AG09319 (cell line): ENCODE measurements at regions not wholly inside any gene's neighbourhood (a gene's known extent, or its start where the extent isn't known, plus 50 kb on each side); places are given as distances from the start of the nearest gene placed in this dataset.

ENCODE experiments used
- DNase-seq: peaks from one replicate; pipeline ENCODE4 v3.0.0-alpha.2; 2010; ENCODE audit warnings: low read depth; ENCODE audit errors: extremely low read depth
- TF ChIP-seq, protein P1 (sequence below): IDR thresholded peaks from 2 replicates; pipeline ENCODE4 v1.5.1; 2011; ENCODE audit warnings: low read depth, mild to moderate bottlenecking, inconsistent platforms, low read length, moderate library complexity

DNA sequence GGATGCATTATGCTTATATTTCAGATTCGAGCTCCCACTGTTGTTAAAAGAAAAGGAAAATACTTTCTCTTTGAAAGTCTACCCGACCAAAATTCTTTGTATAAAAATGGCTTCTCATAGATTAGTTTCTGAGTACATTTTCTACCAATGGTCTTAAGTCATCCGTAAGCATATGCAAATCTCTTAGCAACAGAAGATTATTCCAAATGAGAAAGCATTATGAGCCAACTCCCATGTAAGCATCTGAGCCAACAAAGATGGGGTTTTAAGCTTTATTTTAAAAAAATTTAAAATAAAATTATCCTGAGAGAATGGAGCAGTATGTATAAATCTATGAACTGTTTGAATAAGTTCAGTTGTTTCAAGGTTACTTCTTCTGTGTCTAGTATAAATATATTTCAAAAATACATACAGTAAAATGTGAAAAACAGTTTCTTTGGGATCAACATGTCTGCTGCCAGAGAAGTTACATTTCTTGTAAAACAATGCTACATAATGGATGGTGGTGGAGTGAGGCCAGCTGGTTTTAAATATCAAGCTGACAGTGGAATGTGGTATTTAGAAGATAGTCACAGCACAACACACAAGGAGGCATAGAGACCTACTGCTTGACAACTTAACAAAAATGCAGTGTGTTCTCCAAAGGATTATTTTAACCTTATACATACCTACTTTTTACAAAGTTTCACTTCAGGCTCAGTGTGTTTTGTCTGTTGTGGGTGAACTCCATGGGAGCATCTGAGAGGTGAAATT, 199.5 kb upstream of the DIPK2B start:
- no peak for DNase-seq
- TF ChIP-seq, protein P1, sequence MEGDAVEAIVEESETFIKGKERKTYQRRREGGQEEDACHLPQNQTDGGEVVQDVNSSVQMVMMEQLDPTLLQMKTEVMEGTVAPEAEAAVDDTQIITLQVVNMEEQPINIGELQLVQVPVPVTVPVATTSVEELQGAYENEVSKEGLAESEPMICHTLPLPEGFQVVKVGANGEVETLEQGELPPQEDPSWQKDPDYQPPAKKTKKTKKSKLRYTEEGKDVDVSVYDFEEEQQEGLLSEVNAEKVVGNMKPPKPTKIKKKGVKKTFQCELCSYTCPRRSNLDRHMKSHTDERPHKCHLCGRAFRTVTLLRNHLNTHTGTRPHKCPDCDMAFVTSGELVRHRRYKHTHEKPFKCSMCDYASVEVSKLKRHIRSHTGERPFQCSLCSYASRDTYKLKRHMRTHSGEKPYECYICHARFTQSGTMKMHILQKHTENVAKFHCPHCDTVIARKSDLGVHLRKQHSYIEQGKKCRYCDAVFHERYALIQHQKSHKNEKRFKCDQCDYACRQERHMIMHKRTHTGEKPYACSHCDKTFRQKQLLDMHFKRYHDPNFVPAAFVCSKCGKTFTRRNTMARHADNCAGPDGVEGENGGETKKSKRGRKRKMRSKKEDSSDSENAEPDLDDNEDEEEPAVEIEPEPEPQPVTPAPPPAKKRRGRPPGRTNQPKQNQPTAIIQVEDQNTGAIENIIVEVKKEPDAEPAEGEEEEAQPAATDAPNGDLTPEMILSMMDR: no peak

DNA sequence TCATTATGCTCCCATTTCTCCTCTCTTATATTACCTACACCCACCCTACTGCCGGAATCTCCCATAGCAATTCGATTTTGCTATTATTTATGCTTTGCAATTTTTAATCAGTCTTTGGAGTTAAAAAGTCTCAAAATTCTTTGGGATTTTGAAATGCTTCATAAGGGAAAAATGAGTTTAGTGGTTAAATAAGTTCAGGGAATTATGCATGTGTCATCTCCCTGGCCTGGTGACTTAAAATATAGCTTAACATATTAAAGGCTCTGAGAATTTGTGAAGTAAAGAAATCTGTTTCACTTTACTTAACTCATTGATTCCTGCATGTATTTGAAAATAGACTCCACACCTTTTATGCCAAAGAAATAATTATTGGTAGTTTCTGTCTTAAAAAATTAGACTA, 185.1 kb upstream of the DIPK2B start:
- DNase-seq: no peak
- TF ChIP-seq, protein P1: no peak

DNA sequence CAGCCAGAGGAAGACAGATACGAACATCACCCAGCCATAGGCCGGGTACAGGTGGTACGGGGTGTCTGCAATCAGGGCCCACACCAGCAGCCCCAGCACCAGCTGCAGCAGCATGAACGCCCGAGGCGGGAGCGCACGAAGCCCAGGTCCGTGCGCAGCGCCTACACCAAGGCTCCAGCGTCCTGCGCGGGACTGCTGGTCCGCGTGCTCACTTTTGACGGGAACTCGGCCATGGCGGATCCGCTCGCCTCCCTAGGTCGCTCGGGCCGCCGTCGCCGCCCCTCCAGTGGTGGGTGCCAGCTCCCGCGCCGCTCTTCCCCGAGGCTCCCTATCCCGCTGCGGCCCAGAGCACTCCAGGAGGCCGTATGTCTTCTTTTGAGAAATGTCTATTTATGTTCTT, 181.2 kb upstream of the DIPK2B start:
- TF ChIP-seq, protein P1: no peak
- no peak for DNase-seq

DNA sequence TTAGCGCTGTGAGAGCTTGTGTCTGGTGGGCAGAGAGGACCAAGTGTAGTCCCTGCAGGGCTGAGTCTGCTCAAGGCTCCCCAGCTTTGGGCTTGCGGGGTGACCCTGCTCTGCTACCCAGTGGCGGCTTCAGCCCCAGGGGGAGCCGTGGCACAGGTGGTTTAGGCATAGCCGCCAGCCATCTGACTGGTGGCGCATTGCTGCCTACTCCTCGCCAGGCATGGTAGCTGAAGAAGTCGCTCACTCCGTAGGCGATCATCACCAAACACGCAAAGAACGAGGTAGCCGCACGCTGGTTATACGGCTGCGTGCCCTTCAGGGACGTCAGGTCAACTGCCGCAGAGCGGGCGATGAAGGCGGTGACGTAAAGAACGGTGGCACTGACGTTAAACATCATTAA, 180.7 kb upstream of the DIPK2B start:
- DNase-seq: no peak

DNA sequence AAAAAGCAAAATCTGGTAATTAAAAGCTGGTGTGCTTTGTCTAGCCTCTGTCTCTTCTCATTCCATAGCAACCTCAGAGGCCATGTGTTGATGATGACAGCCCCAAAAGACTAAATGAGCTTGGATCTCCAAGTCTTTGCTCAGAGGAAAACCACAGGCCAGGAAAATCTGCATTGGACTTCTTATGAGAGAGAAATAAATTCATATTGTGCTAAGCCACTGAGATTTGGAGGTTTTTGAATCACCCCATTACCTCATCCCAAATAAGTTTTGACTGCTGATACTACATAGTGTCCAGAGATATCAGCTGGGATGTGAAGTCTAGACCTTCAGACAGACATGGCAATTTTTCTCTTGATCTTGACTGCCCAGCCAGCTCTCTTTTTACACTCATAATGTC, 178.6 kb upstream of the DIPK2B start:
- TF ChIP-seq, protein P1: no peak
- DNase-seq: no peak

More for the DNA sequence above, 180.7 kb upstream of the DIPK2B start:
- TF ChIP-seq, protein P1: no peak

DNA sequence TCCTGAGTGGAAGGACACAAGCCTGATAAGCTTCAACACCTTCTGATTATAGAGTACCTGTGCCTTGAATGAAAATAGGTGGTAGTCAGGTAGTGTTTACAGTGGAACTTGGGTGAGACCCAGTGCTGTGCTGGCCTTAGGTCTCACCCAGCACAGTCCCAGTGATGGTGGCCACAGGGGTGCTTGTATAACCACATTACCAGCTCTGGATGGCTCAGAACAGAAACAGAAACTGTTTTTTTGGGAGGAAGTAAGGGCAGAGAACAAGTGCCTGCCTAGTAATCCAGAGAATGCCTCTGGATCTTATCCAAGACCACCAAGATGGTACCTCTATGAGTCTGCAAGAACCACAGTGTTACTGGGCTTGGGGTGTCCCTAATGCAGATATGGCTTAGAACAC, 171.5 kb upstream of the DIPK2B start:
- no peak for DNase-seq

DNA sequence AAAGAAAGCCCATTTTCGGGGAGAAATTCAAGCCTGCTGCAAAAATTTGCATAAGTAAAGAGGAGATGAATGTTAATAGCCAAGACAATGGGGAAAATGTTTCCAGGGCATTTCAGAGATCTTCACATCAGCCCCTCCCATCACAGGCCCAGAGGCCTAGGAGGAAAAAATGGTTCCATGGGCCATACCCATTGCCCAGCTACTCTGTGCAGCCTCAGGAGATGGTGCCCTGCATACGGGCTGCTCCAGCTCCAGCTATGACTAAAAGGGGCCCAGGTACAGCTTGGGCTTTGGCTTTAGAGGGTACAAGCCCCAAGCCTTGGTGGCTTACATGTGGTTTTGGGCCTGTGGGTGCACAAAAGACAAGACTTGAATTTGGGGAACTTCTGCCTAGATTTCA, 168.0 kb upstream of the DIPK2B start:
- DNase-seq: no peak
- TF ChIP-seq, protein P1: no peak

More for the DNA sequence above, 171.5 kb upstream of the DIPK2B start:
- TF ChIP-seq, protein P1: no peak
